Adrenal gland (tissue), 9 donors: ENCODE measurements at regions not wholly inside any gene's neighbourhood (a gene's known extent, or its start where the extent isn't known, plus 50 kb on each side); places are given as distances from the start of the nearest gene placed in this dataset.
A peak's percentile ranks its signal among the peaks of the same experiment; 100 is the strongest.

Source experiments
- DNase-seq, 7 donors: peaks; one replicate each; pipeline ENCODE4 v3.0.0-alpha.2; 2019 to 2020
- H3K27ac ChIP-seq, 5 donors: fragments of 200-600 bp; sonication (generic) in 4 of 5; 1 replicate in 3 of 5; 2 replicates in 2 of 5; pipeline versions ENCODE4 v1.5.1 to v1.8.0; 2016 to 2020; ENCODE audit warnings: mild to moderate bottlenecking in 1 of 5
- H3K27me3 ChIP-seq: fragments of 200-600 bp; 2 replicates; pipeline ENCODE4 v1.8.0; 2021
- H3K36me3 ChIP-seq, 2 donors: fragments of 200-600 bp; replicated peaks in 1 of 2; 1 replicate in 1 of 2; 2 replicates in 1 of 2; pipeline versions ENCODE4 v1.5.1 to v1.8.0; 2018 to 2022
- H3K4me1 ChIP-seq, 2 donors: fragments of 200-600 bp; replicated peaks in 1 of 2; 1 replicate in 1 of 2; 2 replicates in 1 of 2; pipeline versions ENCODE4 v1.5.1 to v1.8.0; 2018 to 2021
- H3K4me3 ChIP-seq, 4 donors: fragments of 200-600 bp; sonication (generic) in 3 of 4; one replicate each; pipeline ENCODE4 v1.5.1; 2016 to 2018
- H3K9me3 ChIP-seq, 3 donors: fragments of 200-600 bp; sonication (generic) in 1 of 3; replicated peaks in 1 of 3; 1 replicate in 2 of 3; 2 replicates in 1 of 3; pipeline versions ENCODE4 v1.5.1 to v1.8.0; 2016 to 2021
- POLR2A ChIP-seq, 2 donors: fragments of 450-650 bp; IDR thresholded peaks; one replicate each; pipeline ENCODE4 v1.6.1; 2017; ENCODE audit warnings: antibody characterized with exemption in 2 of 2, mild to moderate bottlenecking in 2 of 2, moderate library complexity in 1 of 2
- WGBS, 4 donors: extraction: QIAGEN DNeasy Blood & Tissue Kit in 2 of 4; methylation state at CpG; one replicate each; pipeline versions ENCODE4 v1.1.5 to v1.1.7; 2013 to 2017; 5-methylcytosine and 5-hydroxymethylcytosine counted together
- intact Hi-C, 2 donors: fragments of 100-400 bp; cut with DNase I; formaldehyde crosslinking; loops; one replicate each; pipeline versions ENCODE4 v1.14.1 to v1.15.0; 2022 to 2023
- TF ChIP-seq, protein P1 (sequence below), 6 experiments: fragments of 450-650 bp in 4 of 6; fragments of 200-600 bp in 2 of 6; sonication (generic) in 1 of 6; IDR thresholded peaks; 1 replicate in 5 of 6; 2 replicates in 1 of 6; pipeline versions ENCODE4 v1.5.1 to v1.8.0; 2016 to 2021; ENCODE audit warnings: antibody characterized with exemption in 6 of 6, mild to moderate bottlenecking in 2 of 6, moderate library complexity in 1 of 6
- donor health status: healthy with polysubstance abuse.
- donor health status: Bipolar disorder and iron deficiency.
- donor health status: DM: yes; HTN: yes; CAD: no.
- donor health status: DM: no; HTN: no; CAD: no.
- donor health status: DM: no; HTN: no; CAD: no.

DNA sequence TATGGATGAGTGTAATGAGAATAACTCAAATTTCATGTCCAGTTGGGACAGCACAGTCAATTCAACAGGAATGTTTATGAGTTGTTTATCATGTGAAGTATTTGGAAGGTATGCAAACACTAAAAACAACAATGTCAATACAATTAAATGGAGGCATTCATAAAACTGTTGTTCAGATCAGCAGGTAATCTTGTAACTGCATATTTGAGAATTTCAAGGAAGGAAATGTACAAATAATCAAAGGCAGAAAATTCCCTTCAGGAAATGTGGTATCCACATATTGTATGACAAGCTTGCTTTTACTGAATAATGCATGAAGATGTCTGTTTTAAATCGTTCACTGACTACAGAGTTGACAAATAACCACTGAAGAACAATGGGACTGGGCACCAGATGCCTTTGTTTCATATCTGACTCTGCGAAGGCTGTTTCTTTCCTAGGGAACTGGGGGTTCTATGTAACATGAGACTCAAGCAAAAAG lies 198.3 kb downstream of the LTN1 start:
- TF ChIP-seq, protein P1, sequence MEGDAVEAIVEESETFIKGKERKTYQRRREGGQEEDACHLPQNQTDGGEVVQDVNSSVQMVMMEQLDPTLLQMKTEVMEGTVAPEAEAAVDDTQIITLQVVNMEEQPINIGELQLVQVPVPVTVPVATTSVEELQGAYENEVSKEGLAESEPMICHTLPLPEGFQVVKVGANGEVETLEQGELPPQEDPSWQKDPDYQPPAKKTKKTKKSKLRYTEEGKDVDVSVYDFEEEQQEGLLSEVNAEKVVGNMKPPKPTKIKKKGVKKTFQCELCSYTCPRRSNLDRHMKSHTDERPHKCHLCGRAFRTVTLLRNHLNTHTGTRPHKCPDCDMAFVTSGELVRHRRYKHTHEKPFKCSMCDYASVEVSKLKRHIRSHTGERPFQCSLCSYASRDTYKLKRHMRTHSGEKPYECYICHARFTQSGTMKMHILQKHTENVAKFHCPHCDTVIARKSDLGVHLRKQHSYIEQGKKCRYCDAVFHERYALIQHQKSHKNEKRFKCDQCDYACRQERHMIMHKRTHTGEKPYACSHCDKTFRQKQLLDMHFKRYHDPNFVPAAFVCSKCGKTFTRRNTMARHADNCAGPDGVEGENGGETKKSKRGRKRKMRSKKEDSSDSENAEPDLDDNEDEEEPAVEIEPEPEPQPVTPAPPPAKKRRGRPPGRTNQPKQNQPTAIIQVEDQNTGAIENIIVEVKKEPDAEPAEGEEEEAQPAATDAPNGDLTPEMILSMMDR (IDR thresholded peaks at IDR 0.05): no peak
- TF ChIP-seq POLR2A (IDR thresholded peaks at IDR 0.05): no peak
- intact Hi-C loops: no loop called here
- Histone ChIP-seq H3K9me3 (no peaks in the 10 kb centered on the region), H3K36me3 (no peaks in the 10 kb centered on the region), H3K4me3 (no peak overlapping the region), H3K27me3 (no peaks in the 10 kb centered on the region), H3K27ac (no peak overlapping the region), H3K4me1 (no peaks in the 10 kb centered on the region)
- DNase-seq: no peak
- WGBS, 4 donors: 49 to 72% (median 62%) methylated on average over 2 of the region's 2 CpGs

DNA sequence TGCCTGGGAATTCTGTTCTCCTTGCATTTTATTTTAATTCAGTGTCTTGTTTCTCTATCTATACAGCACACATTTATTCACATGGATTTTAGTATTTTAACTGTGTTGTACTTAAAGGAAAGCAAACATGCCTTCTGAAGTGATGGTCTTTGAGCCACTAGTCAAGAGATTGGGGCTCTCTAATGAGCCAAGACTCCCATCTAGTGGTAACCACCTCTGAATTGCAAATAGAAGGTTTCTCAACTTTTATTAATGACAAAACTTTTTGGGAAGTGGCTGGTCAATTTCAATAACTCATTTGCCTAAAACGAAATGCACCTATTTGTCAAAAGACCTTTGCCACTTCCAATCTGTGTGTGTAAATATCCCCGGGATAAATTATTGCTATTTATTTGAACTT lies 199.6 kb downstream of the LTN1 start:
- TF ChIP-seq, protein P1 (IDR thresholded peaks at IDR 0.05): peak in 3 of 6 experiments; percentile 12 to 27 (median 25)
- TF ChIP-seq POLR2A (IDR thresholded peaks at IDR 0.05): no peak
- Histone ChIP-seq H3K4me3 (no peak overlapping the region), H3K27me3 (no peaks in the 10 kb centered on the region), H3K36me3 (no peaks in the 10 kb centered on the region), H3K27ac (no peak overlapping the region), H3K4me1 (no peaks in the 10 kb centered on the region), H3K9me3 (no peaks in the 10 kb centered on the region)
- DNase-seq: no peak
- WGBS, 4 donors: 12 to 41% (median 25%) methylated on average over 2 of the region's 2 CpGs
- intact Hi-C loops: no loop called here

DNA sequence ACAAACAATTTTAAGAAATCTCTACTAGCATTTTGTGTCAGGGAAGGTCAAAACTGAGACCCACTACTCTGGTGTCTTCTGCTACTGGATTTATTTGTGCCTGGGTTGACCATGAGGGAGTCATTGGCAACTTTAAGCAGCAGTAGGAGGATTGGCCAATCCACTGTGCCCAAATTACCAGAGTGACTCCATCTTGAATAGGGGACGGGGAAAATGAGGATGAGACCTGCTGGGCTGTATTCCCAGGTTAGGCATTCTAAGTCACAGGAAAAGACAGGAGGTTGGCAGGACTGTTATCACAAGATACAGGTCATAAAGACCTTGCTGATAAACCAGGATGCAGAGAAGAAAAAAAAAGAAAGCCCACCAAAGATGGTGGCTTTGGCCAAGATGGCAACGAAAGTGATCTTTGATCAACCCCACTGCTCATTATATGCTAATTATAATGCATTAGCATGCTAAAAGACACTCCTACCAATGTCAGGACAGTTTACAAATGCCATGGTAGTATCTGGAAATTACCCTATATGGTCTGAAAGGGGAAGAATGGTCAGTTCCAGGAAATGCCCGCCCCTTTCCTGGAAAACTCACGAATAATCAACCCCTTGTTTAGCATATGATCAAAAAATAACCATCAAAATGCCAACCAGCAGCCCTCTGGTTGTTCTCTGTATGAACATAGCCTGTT lies 200.9 kb downstream of the LTN1 start:
- no peaks in the 10 kb centered on the region for H3K27me3 ChIP-seq
- no peak overlapping the region for H3K27ac ChIP-seq
- WGBS, 4 donors: 70 to 92% (median 84%) methylated on average over 4 of the region's 4 CpGs
- TF ChIP-seq, protein P1 (IDR thresholded peaks at IDR 0.05): no peak
- no peak for TF ChIP-seq POLR2A (IDR thresholded peaks at IDR 0.05)
- H3K4me3 ChIP-seq: no peak overlapping the region
- no peak for DNase-seq
- no peaks in the 10 kb centered on the region for H3K36me3 ChIP-seq
- intact Hi-C loops: no loop called here
- H3K4me1 ChIP-seq: no peaks in the 10 kb centered on the region
- H3K9me3 ChIP-seq: no peaks in the 10 kb centered on the region

DNA sequence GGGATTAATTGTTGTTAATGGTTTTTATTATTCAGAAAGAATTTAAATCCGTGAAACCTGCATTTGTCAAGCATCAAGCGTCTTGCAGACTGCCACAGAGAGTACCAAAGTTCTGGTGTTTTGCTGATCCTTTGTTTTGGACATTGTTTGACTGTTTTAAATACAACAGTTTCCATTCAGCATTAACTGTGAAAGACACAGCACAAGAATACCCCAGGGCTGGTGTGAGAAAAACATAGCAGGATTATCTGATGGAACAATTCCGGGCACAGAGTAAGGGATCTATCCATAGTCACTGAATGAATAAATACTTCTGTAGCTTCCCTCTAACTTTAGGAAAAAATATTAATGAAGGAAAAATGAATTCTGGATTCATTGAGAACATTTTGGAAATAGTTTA lies 202.3 kb downstream of the LTN1 start:
- no peaks in the 10 kb centered on the region for H3K9me3 ChIP-seq
- no peaks in the 10 kb centered on the region for H3K27me3 ChIP-seq
- no peak overlapping the region for H3K27ac ChIP-seq
- no peak for DNase-seq
- WGBS, 4 donors: 69 to 83% (median 79%) methylated on average over 3 of the region's 3 CpGs
- intact Hi-C loops: no loop called here
- no peak overlapping the region for H3K4me3 ChIP-seq
- no peaks in the 10 kb centered on the region for H3K4me1 ChIP-seq
- no peaks in the 10 kb centered on the region for H3K36me3 ChIP-seq
- TF ChIP-seq, protein P1 (IDR thresholded peaks at IDR 0.05): no peak
- no peak for TF ChIP-seq POLR2A (IDR thresholded peaks at IDR 0.05)
